SK-N-SH treated with all-trans-retinoic acid at 6 μM for 48 hours (cell line): ENCODE measurements at regions not wholly inside any gene's neighbourhood (a gene's known extent, or its start where the extent isn't known, plus 50 kb on each side); places are given as distances from the start of the nearest gene placed in this dataset.

ENCODE experiments used
- ESRRG ChIP-seq: fragments of 250-450 bp; sonication (Bioruptor Pico); IDR thresholded peaks from 2 replicates; pipeline ENCODE4 v1.6.1; 2021; ENCODE audit warnings: mild to moderate bottlenecking
- GLIS3 ChIP-seq: fragments of 250-450 bp; sonication (Bioruptor Pico); IDR thresholded peaks from 2 replicates; pipeline ENCODE4 v1.5.0; 2020; ENCODE audit warnings: mild to moderate bottlenecking, moderate library complexity
- OSR1 ChIP-seq: fragments of 250-450 bp; sonication (Bioruptor Pico); IDR thresholded peaks from 2 replicates; pipeline ENCODE4 v1.8.0; 2022; ENCODE audit warnings: moderate library complexity, mild to moderate bottlenecking, inconsistent platforms
- RARB ChIP-seq: fragments of 250-450 bp; sonication (Bioruptor Pico); IDR thresholded peaks from 2 replicates; pipeline ENCODE4 v1.8.0; 2021; ENCODE audit warnings: mild to moderate bottlenecking, moderate library complexity
- TCF4 ChIP-seq: fragments of 250-450 bp; sonication (Bioruptor Pico); IDR thresholded peaks from 2 replicates; pipeline ENCODE4 v1.8.0; 2021; ENCODE audit warnings: mild to moderate bottlenecking, moderate library complexity, borderline replicate concordance
- ZFP30 ChIP-seq: fragments of 450-650 bp; formaldehyde crosslinking; IDR thresholded peaks from 2 replicates; pipeline ENCODE4 v1.5.0; 2022; ENCODE audit warnings: mild to moderate bottlenecking, moderate library complexity
- TF ChIP-seq, protein P1 (sequence below): fragments of 250-450 bp; sonication (Bioruptor Pico); IDR thresholded peaks from 2 replicates; pipeline ENCODE4 v1.5.1; 2020; ENCODE audit warnings: low read depth, mild to moderate bottlenecking, moderate library complexity

GRCh38 chr4:38231626-38232025, 271.4 kb downstream of the PTTG2 start:
- TF ChIP-seq, protein P1, sequence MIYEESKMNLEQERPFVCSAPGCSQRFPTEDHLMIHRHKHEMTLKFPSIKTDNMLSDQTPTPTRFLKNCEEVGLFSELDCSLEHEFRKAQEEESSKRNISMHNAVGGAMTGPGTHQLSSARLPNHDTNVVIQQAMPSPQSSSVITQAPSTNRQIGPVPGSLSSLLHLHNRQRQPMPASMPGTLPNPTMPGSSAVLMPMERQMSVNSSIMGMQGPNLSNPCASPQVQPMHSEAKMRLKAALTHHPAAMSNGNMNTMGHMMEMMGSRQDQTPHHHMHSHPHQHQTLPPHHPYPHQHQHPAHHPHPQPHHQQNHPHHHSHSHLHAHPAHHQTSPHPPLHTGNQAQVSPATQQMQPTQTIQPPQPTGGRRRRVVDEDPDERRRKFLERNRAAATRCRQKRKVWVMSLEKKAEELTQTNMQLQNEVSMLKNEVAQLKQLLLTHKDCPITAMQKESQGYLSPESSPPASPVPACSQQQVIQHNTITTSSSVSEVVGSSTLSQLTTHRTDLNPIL (CRISPR knock-in tag), result no peak
- TF ChIP-seq ESRRG (no peak), ZFP30 (CRISPR knock-in tag) (no peak), TCF4 (CRISPR knock-in tag) (no peak), RARB (CRISPR knock-in tag) (no peak), GLIS3 (CRISPR knock-in tag) (no peak), OSR1 (no peak)
